K562 (cell line): ENCODE measurements at regions not wholly inside any gene's neighbourhood (a gene's known extent, or its start where the extent isn't known, plus 50 kb on each side); places are given as distances from the start of the nearest gene placed in this dataset.

ENCODE experiments used
- ATAC-seq: fragments of 200-7000 bp; cut with Tn5 transposase; 3 replicates; pipeline ENCODE4 v1.9.1; 2020; ENCODE audit warnings: moderate library complexity
- BruUV-seq: library from RNA; stranded (reverse); fragments of 400-500 nt; replicated peaks from 2 replicates; lab custom pipeline; 2021; lab: Mats Ljungman, UMichigan
- CTCF ChIA-PET: fragments of 300-600 bp; formaldehyde crosslinking; extraction: SDS; loops from one replicate; lab custom pipeline; 2021; ENCODE audit warnings: low intra/inter-chr PET ratio; lab: Yijun Ruan, JAX
- POLR2A ChIA-PET: fragments of 300-600, 350-650 bp; sonication (Branson Sonifier 250); formaldehyde crosslinking; extraction: SDS; loops from one replicate; lab custom pipeline; 2021; ENCODE audit warnings: antibody characterized with exemption, inconsistent platforms; lab: Yijun Ruan, JAX
- DNase-seq, 4 experiments: peaks; one replicate each; pipeline versions ENCODE4 v3.0.0 to v3.0.0-alpha.2; 2011 to 2018; ENCODE audit warnings: low spot score in 3 of 4, mixed read lengths in 3 of 4; ENCODE audit errors: extremely low read depth in 1 of 4
- FAIRE-seq: peaks from 2 replicates; lab custom pipeline; 2011; peaks lifted over from hg19 to GRCh38; lab: Jason Lieb, UNC
- H2AFZ ChIP-seq: 2 replicates; pipeline ENCODE4 v1.6.0; 2011; ENCODE audit warnings: low read depth, low read length, control low read depth, inconsistent platforms
- H3K27ac ChIP-seq: fragments of 200-600 bp; 3 replicates; pipeline ENCODE4 v1.8.0; 2011; ENCODE audit warnings: low read depth, mild to moderate bottlenecking, control low read depth, inconsistent platforms, low read length, moderate library complexity, mixed read lengths; ENCODE audit errors: extremely low read depth
- H3K27me3 ChIP-seq, 2 experiments: fragments of 300-600 bp in 1 of 2; 2 replicates in 1 of 2; 3 replicates in 1 of 2; pipeline versions ENCODE4 v1.6.0 to v1.8.0; 2011; ENCODE audit warnings: inconsistent platforms in 2 of 2, low read length in 2 of 2, mild to moderate bottlenecking in 1 of 2, mixed read lengths in 1 of 2, moderate library complexity in 1 of 2; ENCODE audit not compliant: control insufficient read depth in 2 of 2, insufficient read depth in 2 of 2
- H3K36me3 ChIP-seq: fragments of 300-600 bp; 3 replicates; pipeline ENCODE4 v1.8.0; 2011; ENCODE audit warnings: mild to moderate bottlenecking, low read length, inconsistent platforms; ENCODE audit not compliant: control insufficient read depth, insufficient read depth
- H3K4me1 ChIP-seq, 2 experiments: fragments of 200-600 bp in 1 of 2; replicated peaks in 1 of 2; 2 replicates in 1 of 2; 3 replicates in 1 of 2; pipeline versions ENCODE4 v1.5.1 to v1.8.0; 2011; ENCODE audit warnings: inconsistent platforms in 2 of 2, low read length in 2 of 2, mild to moderate bottlenecking in 1 of 2, mixed read lengths in 1 of 2, moderate library complexity in 1 of 2; ENCODE audit not compliant: control insufficient read depth in 2 of 2, insufficient read depth in 2 of 2
- H3K4me2 ChIP-seq: 2 replicates; pipeline ENCODE4 v1.6.1; 2011; ENCODE audit warnings: low read length, control low read depth, inconsistent platforms, mixed read lengths; ENCODE audit not compliant: insufficient read depth
- H3K4me3 ChIP-seq: fragments of 200-600 bp; sonication (generic), shearing (Covaris generic); 2 replicates; pipeline ENCODE4 v1.5.1; 2016; ENCODE audit warnings: control low read depth, inconsistent platforms
- H3K79me2 ChIP-seq: fragments of 200-600 bp; 3 replicates; pipeline ENCODE4 v1.8.0; 2011; ENCODE audit warnings: low read length, inconsistent platforms; ENCODE audit not compliant: control insufficient read depth, insufficient read depth
- H3K9ac ChIP-seq, 2 experiments: 2 replicates each; pipeline versions ENCODE4 v1.6.0 to v1.6.1; 2011; ENCODE audit warnings: low read depth in 2 of 2, low read length in 2 of 2, control low read depth in 1 of 2, inconsistent platforms in 1 of 2, mild to moderate bottlenecking in 1 of 2, mixed read lengths in 1 of 2; ENCODE audit not compliant: insufficient read depth in 1 of 2
- H3K9me1 ChIP-seq: one replicate; pipeline ENCODE4 v1.6.0; 2011; ENCODE audit warnings: inconsistent platforms, mild to moderate bottlenecking, low read length, moderate library complexity; ENCODE audit not compliant: control insufficient read depth, insufficient read depth
- H3K9me3 ChIP-seq: replicated peaks from 2 replicates; pipeline ENCODE4 v1.5.1; 2011; ENCODE audit warnings: low read depth, low read length, inconsistent platforms; ENCODE audit not compliant: control insufficient read depth, insufficient read depth
- H4K20me1 ChIP-seq: replicated peaks from 2 replicates; pipeline ENCODE4 v1.6.1; 2011; ENCODE audit warnings: low read length, inconsistent platforms, mixed read lengths; ENCODE audit not compliant: control insufficient read depth, insufficient read depth
- DPF2 ChIP-seq: fragments of 450-650 bp; IDR thresholded peaks from 2 replicates; pipeline ENCODE4 v1.6.1; 2016
- FOS ChIP-seq: IDR thresholded peaks from 3 replicates; pipeline ENCODE4 v1.6.1; 2011; ENCODE audit not compliant: insufficient read length; ENCODE audit errors: extremely low read depth
- FOXJ3 ChIP-seq: sonication (generic); formaldehyde crosslinking; IDR thresholded peaks from 2 replicates; pipeline ENCODE4 v1.4.0; 2020; ENCODE audit warnings: mild to moderate bottlenecking, missing genetic modification reagents
- HINFP ChIP-seq: fragments of 450-650 bp; conservative IDR thresholded peaks from 2 replicates; pipeline ENCODE4 v1.6.1; 2016; ENCODE audit warnings: missing genetic modification characterization, low read depth, mild to moderate bottlenecking, control low read depth, missing compliant biosample characterization
- HNRNPL ChIP-seq: fragments of 200-400 bp; formaldehyde crosslinking; IDR thresholded peaks from 2 replicates; pipeline ENCODE4 v1.6.1; 2017; ENCODE audit warnings: low read depth, mild to moderate bottlenecking, low read length
- JUN ChIP-seq, 2 experiments: sonication (generic) in 1 of 2; formaldehyde crosslinking in 1 of 2; IDR thresholded peaks; 2 replicates each; pipeline versions ENCODE4 v1.6.1 to v1.8.0; 2012 to 2022; ENCODE audit warnings: borderline replicate concordance in 2 of 2, mild to moderate bottlenecking in 2 of 2, improper control_type of control experiment in 1 of 2, low read depth in 1 of 2, low read length in 1 of 2, missing genetic modification reagents in 1 of 2
- KLF16 ChIP-seq: IDR thresholded peaks from 2 replicates; pipeline ENCODE4 v1.6.1; 2016; ENCODE audit warnings: antibody characterized with exemption
- NR1H2 ChIP-seq: sonication (generic); formaldehyde crosslinking; IDR thresholded peaks from 2 replicates; pipeline ENCODE4 v1.4.0; 2020; ENCODE audit warnings: mild to moderate bottlenecking, missing genetic modification reagents
- PYGO2 ChIP-seq: fragments of 450-650 bp; IDR thresholded peaks from 2 replicates; pipeline ENCODE4 v1.6.1; 2016; ENCODE audit warnings: mild to moderate bottlenecking, missing genetic modification characterization, moderate library complexity, missing compliant biosample characterization
- SUPT5H ChIP-seq: fragments of 450-650 bp; IDR thresholded peaks from 2 replicates; pipeline ENCODE4 v1.6.1; 2016
- TFE3 ChIP-seq: fragments of 450-650 bp; formaldehyde crosslinking; IDR thresholded peaks from 2 replicates; pipeline ENCODE4 v1.4.0; 2020; ENCODE audit warnings: mild to moderate bottlenecking, mixed read lengths
- ZNF174 ChIP-seq: fragments of 250-450 bp; sonication (Bioruptor Pico); IDR thresholded peaks from 2 replicates; pipeline ENCODE4 v1.4.0; 2020; ENCODE audit warnings: mild to moderate bottlenecking
- WGBS: fragments of 100-300 bp; shearing (Covaris generic); methylation state at CpG from one replicate; pipeline ENCODE4 v1.1.6; 2016; ENCODE audit warnings: low coverage, mixed read lengths; ENCODE audit not compliant: insufficient coverage; ENCODE audit errors: missing lambda C conversion rate; 5-methylcytosine and 5-hydroxymethylcytosine counted together
- in situ Hi-C: fragments of 300-500 bp; cut with MboI; formaldehyde crosslinking; loops from 4 replicates; pipeline ENCODE4 v1.15.0; 2018; ENCODE audit warnings: inconsistent platforms, mixed read lengths
- intact Hi-C: fragments of 100-400 bp; cut with micrococcal nuclease; formaldehyde crosslinking; loops from 2 replicates; pipeline ENCODE4 v1.14.2; 2022

- BruUV-seq = no TSS peak
- CTCF ChIA-PET = no interaction called here
- Histone ChIP-seq H2AFZ (no peak overlapping the region), H3K36me3 (no peaks in the 10 kb centered on the region), H3K4me1 (no peaks in the 10 kb centered on the region), H3K4me2 (no peak overlapping the region)
- WGBS = 0% methylated on average over 5 of the region's 6 CpGs
- ATAC-seq = no peak
- TF ChIP-seq TFE3 (CRISPR knock-in tag) = no peak
- TF ChIP-seq, all 486 proteins: peak for 0
- Histone ChIP-seq H3K27ac (no peak overlapping the region), H3K27me3 (no peaks in the 10 kb centered on the region), H3K9me3 (no peaks in the 10 kb centered on the region), H3K9ac (no peak overlapping the region), H3K9me1 (no peaks in the 10 kb centered on the region), H3K4me3 (no peak overlapping the region), H4K20me1 (no peaks in the 10 kb centered on the region), H3K79me2 (no peaks in the 10 kb centered on the region)
- FAIRE-seq (no peak), DNase-seq (no peak)
- in situ Hi-C loops = no loop called here
- intact Hi-C loops = no loop called here
- POLR2A ChIA-PET = no interaction called here
Observed at GRCh38 chr6:92174398-92175073, 1244.8 kb downstream of the EPHA7 start.

GRCh38 chr6:92169506-92169905, 1249.9 kb downstream of the EPHA7 start:
- ChIA-PET CTCF (no interaction called here), POLR2A (no interaction called here)
- no peaks in the 10 kb centered on the region for H3K27me3 ChIP-seq
- no peaks in the 10 kb centered on the region for H3K36me3 ChIP-seq
- H3K4me1 ChIP-seq = no peaks in the 10 kb centered on the region
- ATAC-seq (no peak), DNase-seq (no peak), FAIRE-seq (no peak)
- no peak overlapping the region for H3K4me2 ChIP-seq
- H3K9ac ChIP-seq = no peak overlapping the region
- intact Hi-C loops = no loop called here
- H4K20me1 ChIP-seq = no peaks in the 10 kb centered on the region
- H2AFZ ChIP-seq = no peak overlapping the region
- H3K4me3 ChIP-seq = no peak overlapping the region
- no peaks in the 10 kb centered on the region for H3K79me2 ChIP-seq
- in situ Hi-C loops = no loop called here
- H3K9me1 ChIP-seq = no peaks in the 10 kb centered on the region
- BruUV-seq = no TSS peak
- no peaks in the 10 kb centered on the region for H3K9me3 ChIP-seq
- H3K27ac ChIP-seq = no peak overlapping the region
- WGBS = 0% methylated on average over 1 of the region's 1 CpG
- TF ChIP-seq JUN (IDR thresholded peaks at IDR 0.05; ENCODE audit: borderline replicate concordance, low read depth, low read length) (no peak), JUN (CRISPR knock-in tag; IDR thresholded peaks at IDR 0.05; ENCODE audit: borderline replicate concordance) (no peak), FOXJ3 (no peak), FOS (no peak), HINFP (tag) (no peak), ZNF174 (no peak), PYGO2 (tag) (no peak), HNRNPL (no peak), DPF2 (no peak), KLF16 (no peak), NR1H2 (CRISPR knock-in tag) (no peak), SUPT5H (no peak)
